HG03175 (cell line): ENCODE measurements at regions not wholly inside any gene's neighbourhood (a gene's known extent, or its start where the extent isn't known, plus 50 kb on each side); places are given as distances from the start of the nearest gene placed in this dataset.
"Not testable (repeated sequence)": the region's sequence is repeated elsewhere in the genome, so short reads cannot be mapped to it uniquely, and the experiment has no call there.

Source experiments
- ATAC-seq: cut with Tn5 transposase; IDR thresholded peaks from one replicate; pipeline ENCODE4 v1.9.1; 2021; ENCODE audit warnings: mild to moderate bottlenecking, moderate library complexity; ENCODE audit not compliant: unreplicated experiment

DNA sequence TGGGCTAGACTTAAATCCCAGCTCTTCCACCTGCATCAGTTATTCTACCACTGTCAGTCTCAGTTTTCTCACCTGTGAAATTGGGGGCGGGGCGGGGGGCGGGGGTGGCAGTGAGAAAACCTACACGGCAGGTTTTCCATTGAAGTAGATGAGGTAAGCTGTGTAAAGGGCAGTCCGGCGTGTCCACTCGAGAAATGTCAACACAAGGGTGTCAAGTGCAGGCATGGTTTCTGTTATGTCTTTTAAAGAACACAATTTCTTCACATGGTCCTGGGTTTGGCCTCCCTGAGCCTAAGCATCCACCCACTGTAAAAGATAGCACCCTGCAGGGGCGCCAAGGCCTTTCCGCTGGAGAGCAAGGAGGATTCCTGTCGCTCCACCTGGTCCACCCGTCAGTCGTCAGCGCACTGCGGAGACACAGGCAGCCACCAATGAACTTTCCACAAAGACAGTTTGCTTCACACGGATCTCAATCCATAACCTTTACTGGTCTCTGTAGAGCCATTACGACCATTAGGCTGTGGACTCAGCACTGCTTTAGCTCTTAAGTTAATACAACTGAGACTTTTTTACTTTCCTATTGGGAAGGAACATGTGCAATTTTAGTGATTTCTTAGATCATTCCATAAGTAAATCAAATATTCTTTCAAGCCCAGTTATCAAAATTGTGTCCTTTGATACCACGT, 99.5 kb upstream of the FOXB1 start:
- no peak for ATAC-seq

DNA sequence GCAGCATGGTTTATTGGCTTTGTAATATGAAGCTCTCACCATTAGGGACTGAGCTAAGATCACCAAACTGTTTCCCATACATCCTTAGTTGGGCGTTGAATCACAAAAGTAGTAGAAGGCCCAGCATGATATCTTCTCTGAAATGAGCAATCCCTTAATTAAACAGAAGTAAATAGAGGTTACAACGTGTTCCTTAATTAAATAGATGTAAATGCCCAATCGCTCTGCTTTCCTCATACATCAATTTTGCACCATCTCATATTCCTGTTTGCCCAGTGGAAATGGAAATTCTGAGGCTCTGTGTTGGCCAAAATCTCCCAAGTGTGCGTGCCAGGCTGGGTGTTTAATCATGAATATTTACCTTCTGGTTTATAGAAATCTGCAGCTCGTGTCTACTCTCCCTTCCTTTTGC, 107.4 kb upstream of the FOXB1 start:
- no peak for ATAC-seq

DNA sequence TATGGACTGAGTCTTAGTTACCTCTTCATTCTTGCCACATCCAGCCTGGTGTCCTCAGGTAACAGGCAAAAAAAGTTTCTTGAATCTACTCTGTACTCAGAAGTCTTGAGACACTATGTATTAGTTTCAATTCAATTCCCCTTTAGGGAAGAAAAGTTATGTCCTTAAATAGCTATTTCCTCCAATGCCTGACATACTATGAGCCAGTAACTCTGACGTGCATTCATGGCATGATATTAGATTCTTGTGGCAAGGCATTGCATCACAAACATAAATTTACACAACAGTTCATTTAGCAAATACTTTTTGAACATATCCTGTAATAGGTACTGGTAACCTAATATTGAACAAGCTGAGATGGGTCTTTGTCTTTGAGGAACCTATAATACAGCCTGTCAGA, 109.3 kb upstream of the FOXB1 start:
- ATAC-seq = no peak

DNA sequence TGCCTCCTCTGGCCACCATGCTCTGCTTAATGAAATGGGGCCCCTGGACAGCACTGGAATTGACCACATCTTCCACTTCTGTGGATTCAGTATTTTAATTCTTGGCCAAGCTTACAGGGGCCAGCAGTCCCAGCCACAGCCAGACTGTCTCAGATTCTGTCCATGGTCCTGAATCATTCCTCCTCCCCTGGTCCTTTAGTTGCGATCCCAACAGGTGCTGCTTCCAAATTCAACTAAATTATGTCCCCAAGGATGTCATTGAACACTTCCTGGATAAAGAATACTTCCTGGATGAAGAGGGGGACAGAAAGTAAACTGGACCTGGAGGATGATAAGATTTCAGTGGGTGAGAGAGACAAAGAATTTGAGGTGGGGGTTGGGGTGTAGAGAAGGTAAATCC, 111.1 kb upstream of the FOXB1 start:
- ATAC-seq = no peak

DNA sequence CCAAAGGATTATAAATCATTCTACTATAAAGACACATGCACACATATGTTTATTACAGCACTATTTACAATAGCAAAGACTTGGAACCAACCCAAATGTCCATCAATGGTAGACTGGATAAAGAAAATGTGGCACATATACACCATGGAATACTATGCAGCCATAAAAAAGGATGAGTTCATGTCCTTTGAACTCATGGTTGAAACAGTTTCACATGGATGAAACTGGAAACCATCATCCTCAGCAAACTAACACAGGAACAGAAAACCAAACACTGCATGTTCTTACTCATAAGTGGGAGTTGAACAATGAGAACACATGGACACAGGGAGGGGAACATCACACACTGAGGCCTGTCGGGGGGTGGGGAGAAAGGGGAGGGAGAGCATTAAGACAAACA, 116.2 kb upstream of the FOXB1 start:
- not testable (repeated sequence) for ATAC-seq

DNA sequence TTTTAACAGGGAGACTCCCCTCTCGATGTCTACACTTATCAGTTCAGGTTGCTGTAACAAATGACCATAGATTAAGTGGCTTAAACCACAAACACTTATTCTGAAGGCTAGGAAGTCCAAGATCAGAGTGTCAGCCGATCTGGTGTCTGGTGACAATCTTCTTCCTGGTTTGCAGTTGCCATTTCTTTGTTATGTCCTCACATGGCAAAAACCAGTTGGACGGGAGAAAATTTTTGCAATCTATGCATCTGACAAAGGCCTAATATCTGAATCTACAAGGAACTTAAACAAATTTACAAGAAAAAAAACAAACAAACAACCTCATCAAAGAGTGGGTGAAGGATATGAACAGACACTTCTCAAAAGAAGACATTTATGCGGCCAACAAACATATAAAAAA, 116.9 kb upstream of the FOXB1 start:
- no peak for ATAC-seq

DNA sequence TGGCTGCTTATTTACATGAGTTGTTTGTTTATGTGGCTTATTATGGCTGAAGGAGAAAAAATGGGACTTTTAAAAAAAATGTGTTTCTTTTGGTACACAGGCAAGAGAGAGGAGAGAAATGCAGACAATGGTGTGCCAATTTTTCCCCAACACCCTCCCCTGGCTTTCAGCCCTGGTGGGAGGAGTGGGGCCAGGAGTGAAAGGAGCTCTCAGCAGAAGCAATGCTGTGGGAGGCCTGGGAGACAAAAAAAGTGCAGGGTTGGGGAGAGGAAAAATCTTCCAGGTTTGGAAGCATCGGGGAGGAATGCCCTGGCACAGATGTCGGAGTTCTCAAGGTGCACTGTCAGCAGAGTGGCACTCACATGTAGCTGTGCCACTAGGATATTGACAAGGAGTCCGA, 117.7 kb upstream of the FOXB1 start:
- ATAC-seq = no peak

DNA sequence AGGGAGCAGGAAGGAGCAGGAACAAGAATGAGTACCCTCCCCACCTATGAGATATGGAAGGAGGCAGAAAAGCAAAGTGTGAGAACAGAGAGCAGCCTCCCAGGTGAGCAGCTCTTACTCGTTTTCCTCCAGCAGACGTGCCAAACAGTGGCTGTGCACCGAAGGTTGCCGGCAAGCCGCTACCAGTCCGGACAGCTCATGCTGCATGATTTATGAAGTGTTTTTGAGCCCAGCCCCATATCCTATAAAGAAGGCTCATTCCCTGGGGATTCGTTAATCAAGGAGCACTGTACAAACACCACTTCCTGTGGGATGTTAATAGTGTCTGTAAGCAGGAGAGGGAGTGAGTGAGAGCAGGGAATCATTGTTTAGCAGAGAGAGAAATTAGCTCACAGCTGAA, 118.3 kb upstream of the FOXB1 start:
- no peak for ATAC-seq

DNA sequence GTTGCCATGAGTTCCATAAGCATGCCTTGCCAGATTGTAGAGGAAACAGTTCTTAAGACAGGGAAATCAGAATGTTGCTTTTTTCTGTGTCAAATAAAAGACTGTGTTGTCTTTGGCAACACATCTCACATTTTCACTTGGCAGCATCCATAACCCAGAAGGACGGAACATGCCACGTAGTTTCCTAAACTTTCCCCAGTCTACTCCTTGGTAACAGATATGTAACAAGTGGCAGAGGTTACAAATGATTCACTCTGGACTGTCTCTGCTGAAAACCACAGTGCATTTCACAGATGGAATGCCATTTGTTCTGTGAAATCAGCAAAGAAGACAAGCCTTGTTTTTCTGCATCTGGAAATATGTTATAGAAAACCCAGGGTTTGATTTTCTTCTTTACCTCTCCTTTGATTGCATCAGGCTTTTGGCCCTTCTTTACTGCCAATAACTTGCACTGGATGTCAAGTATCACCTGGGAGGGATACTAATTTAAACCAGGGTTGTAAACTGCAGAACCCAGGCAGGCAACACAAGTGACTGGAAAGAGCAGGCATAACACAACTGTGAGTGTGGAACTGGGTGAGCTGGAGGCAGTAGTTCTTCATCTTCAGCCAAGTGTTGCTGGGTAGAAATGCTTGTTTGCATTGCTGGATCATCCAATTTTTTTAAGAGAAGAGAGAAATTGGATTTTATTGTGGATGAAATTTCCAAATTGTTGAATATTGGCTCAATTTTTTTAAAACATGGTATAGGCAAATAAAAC, 124.4 kb upstream of the FOXB1 start:
- no peak for ATAC-seq

DNA sequence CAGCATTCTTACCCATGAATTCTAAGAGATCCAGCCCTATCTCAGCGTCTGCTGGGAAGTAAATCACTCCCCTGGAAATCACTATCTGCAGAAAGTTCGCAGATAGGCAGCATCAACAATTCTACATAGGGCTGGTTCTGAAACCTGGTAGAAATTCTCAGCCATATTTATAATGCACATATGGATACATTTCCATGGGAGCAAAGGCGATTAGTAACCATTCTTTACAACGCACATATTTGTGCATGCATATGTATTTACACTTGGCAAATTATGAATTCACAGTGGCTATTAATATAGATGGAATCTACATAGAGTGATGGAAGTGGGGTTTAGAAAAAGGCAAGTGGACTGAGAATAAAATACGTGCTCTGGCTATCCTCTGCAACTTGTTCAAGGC, 128.0 kb upstream of the FOXB1 start:
- ATAC-seq = no peak

DNA sequence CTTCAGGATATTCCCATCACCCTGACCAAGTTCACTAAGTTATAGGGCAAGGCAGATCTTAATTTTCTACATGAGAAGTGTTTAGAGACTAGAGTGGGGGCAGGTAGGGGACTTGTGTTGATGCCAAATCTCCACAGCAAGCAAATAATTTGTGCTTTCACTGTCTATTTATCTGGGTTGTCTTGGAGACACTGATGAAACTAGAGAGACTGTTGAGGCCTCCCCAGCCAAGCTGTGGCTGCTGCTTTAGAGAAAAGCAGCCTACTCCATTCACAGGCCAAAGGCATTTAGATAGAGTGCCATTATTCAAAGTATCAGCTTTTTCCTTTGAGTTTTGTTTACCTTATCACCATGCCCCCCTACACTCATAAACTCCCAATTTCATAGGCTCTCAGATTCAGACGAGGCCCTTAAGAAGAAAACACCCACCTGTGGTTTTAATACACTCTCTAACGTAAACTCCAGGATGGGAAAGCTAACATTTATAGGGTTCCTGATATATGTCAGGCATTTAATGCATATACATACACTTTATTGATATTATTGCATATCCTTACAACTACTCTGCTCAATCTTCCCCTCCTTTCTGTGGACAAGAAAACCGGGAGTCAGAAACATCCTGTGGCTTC, 130.4 kb upstream of the FOXB1 start:
- no peak for ATAC-seq

DNA sequence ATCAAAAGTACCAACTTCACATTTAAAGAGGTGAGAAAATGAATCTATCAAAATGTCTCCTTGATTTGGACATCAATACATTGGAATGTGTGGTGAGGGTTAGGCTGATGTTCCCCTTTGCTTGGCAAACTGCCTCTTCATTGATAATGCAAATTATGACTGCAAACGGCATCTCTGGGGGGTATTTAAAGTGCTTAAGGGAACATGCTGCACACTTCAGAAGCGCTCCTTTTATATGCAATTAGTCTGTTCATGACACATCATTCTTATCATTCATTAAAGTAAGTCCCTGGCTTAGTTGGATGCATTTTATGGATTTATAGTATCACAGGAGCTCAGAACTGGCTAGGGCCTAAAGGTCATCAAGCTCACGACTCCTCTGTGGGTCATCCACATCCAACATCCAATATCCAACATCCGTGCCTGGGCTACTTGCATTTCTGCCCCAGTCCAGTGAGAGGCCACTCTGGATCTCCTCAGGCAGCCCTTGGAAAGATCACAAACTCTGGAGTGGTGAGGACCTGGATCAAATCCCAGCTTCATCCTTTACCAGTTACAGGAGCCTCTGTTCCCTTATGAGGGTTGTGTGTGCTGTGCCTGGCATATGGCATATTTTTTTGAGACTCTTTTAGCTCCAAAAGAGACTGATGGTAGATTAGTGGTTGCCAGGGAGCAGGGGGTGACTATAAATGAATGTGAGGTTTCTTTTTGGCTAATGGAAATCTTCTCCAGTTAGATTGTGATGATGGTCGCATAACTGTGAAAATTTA, 136.8 kb upstream of the FOXB1 start:
- ATAC-seq = no peak

DNA sequence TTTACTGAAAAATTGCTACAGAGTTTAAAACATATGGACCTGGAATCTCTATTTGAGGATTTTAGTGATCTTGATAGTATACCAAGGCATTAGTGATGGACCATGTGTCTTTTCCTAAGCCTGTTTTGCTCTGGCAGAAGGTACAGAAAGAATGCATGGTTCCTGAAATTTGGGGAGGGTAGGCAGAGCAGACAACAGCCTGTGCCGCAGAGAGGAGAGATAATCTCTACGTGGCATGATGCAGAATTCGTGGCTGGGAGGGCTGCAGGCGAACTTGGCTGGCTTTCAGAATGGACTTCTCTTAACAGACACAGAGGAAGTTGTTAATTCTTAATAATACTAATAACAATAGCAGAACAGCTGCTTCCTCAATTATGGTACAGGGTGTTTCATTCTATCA, 137.5 kb upstream of the FOXB1 start:
- no peak for ATAC-seq

DNA sequence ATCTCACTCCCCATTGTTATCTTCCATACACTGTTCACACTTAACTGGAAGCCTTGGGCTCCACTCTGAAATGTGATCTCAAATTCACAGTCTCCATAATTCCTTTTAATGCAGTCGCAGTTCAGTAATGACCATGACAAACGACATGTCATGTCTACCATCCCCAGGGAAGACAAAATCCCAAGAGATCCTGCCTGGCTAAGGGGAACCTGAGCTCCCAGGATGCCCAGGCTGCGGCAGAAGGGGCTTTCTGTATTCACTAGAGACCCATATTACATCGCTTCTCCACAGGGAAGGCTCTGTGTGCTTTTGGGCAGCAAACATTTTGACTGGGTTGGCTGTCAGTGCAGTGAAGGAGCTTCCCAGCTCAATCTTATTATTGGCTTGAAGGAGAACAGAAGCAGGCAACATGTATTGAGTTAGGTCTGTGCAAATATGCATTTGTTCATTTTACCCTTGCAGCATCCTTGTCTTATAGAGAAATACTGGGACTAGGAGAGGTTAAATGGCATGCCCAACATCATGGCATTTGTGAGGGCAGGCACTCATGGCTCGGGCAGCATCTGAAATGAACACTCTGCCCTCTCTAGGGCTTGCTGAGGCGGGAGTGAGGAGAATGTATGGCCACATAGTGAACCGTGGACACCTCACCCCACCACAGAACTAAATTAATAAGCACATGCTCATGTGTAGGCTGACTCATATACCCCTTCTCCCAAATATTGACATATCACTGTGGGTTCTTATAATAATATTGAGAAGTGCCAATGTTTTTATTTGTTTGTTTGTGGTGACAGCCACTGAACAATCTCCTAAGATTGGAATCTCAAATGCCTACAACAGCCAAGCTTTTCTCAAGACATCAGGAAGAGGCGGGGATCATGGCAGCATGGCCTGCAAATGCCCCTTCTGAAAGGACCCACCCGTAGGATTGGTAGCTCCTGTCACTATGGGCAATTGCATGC, 141.6 kb upstream of the FOXB1 start:
- ATAC-seq = no peak

DNA sequence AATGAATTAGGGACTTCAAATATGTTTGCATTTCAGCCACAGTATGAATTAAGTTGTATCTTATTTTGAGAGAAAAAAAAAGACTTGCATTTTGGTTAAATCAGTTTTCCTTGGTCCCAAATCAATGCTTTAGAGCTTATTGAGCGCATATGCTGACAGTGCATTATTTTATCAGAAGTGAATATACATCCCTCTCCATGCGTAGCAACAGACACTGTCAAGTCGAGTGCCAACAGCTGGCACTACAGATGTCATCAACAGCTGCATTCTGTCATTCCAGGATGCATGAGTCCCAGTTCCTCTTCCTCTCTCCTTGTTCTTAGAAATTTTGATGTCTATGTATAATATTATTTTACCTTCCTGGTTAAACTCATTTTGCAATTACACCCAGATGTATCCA, 156.1 kb upstream of the FOXB1 start:
- no peak for ATAC-seq

DNA sequence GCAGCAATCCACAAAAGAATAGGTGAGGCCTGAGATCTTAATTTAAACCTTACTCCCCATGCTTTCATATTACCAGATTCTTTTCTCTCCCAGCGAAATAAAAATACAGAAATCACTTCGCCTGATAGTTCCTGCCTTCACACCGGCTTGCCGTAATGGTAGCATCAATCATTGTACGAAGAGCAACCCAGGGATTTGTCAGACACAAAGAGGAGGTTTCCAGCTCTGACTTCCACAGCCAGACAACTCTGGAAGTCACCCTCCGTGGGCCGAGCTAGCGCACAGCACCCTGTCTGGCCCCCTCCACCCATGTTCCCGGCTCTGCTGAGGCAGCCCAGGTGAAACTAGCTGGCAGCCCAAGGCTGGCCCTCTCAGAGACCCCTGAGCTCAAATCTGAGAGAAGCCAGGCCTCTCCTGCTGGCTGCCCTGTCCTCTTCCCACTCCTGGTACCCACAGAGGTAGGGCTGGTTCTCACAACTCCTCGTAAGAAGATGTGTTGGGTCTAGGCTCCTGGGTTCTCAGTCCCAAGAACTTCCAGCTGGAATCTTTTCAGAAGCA, 156.9 kb upstream of the BNIP2 start:
- ATAC-seq = no peak

DNA sequence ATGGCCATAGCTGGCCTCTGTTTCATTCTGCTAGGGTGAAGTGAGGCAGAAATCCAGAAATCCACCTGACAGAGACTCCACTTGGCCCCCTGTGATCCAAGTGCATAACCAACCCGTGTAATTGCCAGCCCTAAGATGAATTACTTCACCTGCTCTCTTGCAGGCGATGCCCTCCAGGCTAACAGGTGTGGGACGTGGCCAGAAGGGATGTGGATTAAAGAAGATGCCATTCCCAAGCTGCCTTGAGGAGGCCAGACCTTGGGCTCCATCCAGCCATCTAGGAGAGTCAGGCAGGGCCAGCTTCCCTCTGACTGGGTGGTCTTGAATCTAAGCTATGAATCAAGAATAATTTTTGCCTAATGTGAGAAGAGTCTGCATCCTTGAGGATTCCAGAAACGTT, 154.5 kb upstream of the BNIP2 start:
- no peak for ATAC-seq

DNA sequence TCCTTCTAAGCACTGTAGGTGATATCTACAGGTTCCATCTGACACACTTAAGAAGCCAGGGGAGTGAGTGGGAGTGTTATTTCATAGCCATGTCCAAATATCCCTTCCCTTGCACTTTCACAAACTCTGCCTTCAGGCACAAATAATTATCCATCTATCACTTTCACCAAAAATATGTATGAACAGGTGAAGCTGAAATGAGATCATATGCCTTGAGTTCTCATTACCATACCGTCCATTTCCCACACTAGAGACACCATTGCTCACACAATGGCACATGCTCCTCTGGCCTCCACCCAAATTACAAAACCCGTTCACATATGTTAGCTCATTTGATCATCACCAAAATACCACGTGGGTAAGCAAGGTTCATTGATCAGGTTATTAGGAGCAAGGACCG, 151.9 kb upstream of the BNIP2 start:
- ATAC-seq = no peak

DNA sequence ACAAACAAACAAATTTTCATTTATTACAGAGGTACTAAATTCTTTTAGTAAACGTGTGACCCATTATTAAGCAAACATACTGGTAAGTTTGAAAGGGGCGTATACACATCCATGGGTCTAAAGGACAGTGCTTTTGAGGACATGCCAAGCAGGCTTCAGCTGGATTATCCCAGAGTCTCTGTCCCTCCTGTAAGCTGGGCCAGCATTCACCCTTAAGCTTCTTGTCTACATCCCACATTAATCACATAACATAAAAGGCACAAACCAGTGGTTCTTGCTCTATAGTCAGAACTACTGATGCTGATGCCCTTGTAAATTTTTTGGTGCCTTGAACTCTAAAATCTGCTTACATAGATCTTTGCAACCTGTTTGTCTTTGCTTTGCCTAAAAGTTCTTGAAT, 150.8 kb upstream of the BNIP2 start:
- no peak for ATAC-seq

DNA sequence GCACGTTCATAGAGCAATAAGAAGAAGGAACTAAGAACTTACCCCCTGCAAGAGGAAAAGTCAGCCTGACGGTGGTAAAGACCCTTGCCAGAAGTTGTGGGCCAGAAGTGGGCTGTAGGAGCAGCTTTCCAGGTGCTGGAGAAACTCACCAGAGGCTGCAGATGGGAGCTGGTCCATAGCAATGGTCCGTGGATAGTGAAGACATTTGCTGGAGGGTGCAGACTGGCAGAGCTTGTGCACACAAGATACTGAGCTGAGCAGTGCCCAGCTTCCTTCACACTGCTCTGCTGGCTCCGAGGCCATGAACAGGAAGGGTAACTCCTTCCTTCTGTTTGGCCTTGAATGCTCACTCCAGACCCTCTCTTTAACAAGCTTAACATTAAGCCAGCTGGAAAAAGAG, 149.8 kb upstream of the BNIP2 start:
- no peak for ATAC-seq
